ENCODE measurements at regions not wholly inside any gene's neighbourhood (a gene's known extent, or its start where the extent isn't known, plus 50 kb on each side); places are given as distances from the start of the nearest gene placed in this dataset.

- no peak for TF ChIP-seq CTCF (IDR thresholded peaks at IDR 0.05; ENCODE audit: insufficient read depth, low read length, missing control alignments)
- H3K4me3 ChIP-seq (ENCODE audit: low read depth, low read length) = no peak overlapping the region
- DNase-seq (ENCODE audit: low read depth, low spot score) = no peak
- CTCF ChIA-PET = interaction anchor here (0.6 kb wide), 1 partner anchor 10 kb away, joined by 3 read pairs; no protein-coding TSS in a partner anchor
- POLR2A ChIA-PET = no interaction called here
Measured at GRCh38 chr14:21987937-21988336, 314.3 kb upstream of the OR4E1 start.

GRCh38 chr14:21985081-21985480 lies 311.5 kb upstream of the OR4E1 start:
- no peak overlapping the region for H3K4me3 ChIP-seq (ENCODE audit: low read depth, low read length)
- no peak for TF ChIP-seq CTCF (IDR thresholded peaks at IDR 0.05; ENCODE audit: insufficient read depth, low read length, missing control alignments)
- ChIA-PET POLR2A (no interaction called here), CTCF (no interaction called here)
- no peak for DNase-seq (ENCODE audit: low read depth, low spot score)

- no peak for DNase-seq (ENCODE audit: low read depth, low spot score)
- no peak overlapping the region for H3K4me3 ChIP-seq (ENCODE audit: low read depth, low read length)
- POLR2A ChIA-PET = no interaction called here
- CTCF ChIA-PET = interaction anchor here (1.8 kb wide), 1 partner anchor 21 kb away, joined by 7 read pairs; no protein-coding TSS in a partner anchor
- TF ChIP-seq CTCF (IDR thresholded peaks at IDR 0.05; ENCODE audit: insufficient read depth, low read length, missing control alignments) = no peak
Measured at GRCh38 chr14:21978999-21979314, 305.3 kb upstream of the OR4E1 start.

- CTCF ChIA-PET = interaction anchor here (1.0 to 1.8 kb wide), 3 partner anchors 10 to 60 kb away, joined by 3 to 7 read pairs (median 4); no protein-coding TSS in a partner anchor
- POLR2A ChIA-PET = no interaction called here
- no peak for DNase-seq (ENCODE audit: low read depth, low spot score)
- peak; percentile 47 for TF ChIP-seq CTCF (IDR thresholded peaks at IDR 0.05; ENCODE audit: insufficient read depth, low read length, missing control alignments)
- H3K4me3 ChIP-seq (ENCODE audit: low read depth, low read length) = no peak overlapping the region
Measured at GRCh38 chr14:21978184-21978998, 304.8 kb upstream of the OR4E1 start.

GRCh38 chr14:21974741-21975140 lies 301.1 kb upstream of the OR4E1 start:
- no peak for TF ChIP-seq CTCF (IDR thresholded peaks at IDR 0.05; ENCODE audit: insufficient read depth, low read length, missing control alignments)
- no peak for DNase-seq (ENCODE audit: low read depth, low spot score)
- POLR2A ChIA-PET = no interaction called here
- CTCF ChIA-PET = no interaction called here
- H3K4me3 ChIP-seq (ENCODE audit: low read depth, low read length) = no peak overlapping the region

- no peak for TF ChIP-seq CTCF (IDR thresholded peaks at IDR 0.05; ENCODE audit: insufficient read depth, low read length, missing control alignments)
- CTCF ChIA-PET = no interaction called here
- H3K4me3 ChIP-seq (ENCODE audit: low read depth, low read length) = no peak overlapping the region
- POLR2A ChIA-PET = no interaction called here
- DNase-seq (ENCODE audit: low read depth, low spot score) = no peak
Measured at GRCh38 chr14:21965042-21965441, 291.4 kb upstream of the OR4E1 start.
